CD14-positive monocyte (primary cell): ENCODE measurements at regions not wholly inside any gene's neighbourhood (a gene's known extent, or its start where the extent isn't known, plus 50 kb on each side); places are given as distances from the start of the nearest gene placed in this dataset.

Experiments
- DNase-seq, 3 donors: peaks; one replicate each; pipeline ENCODE4 v3.0.0-alpha.2; 2011 to 2022
- H2AFZ ChIP-seq: 2 replicates; pipeline ENCODE4 v1.6.0; 2012; ENCODE audit warnings: mild to moderate bottlenecking, low read depth, low read length, inconsistent platforms; ENCODE audit not compliant: insufficient read depth, poor library complexity, severe bottlenecking
- H3K27ac ChIP-seq, 2 donors: 1 replicate in 1 of 2; 2 replicates in 1 of 2; pipeline ENCODE4 v1.5.1; 2012 to 2013; ENCODE audit warnings: low read length in 2 of 2, control low read depth in 1 of 2, inconsistent platforms in 1 of 2, low read depth in 1 of 2, mild to moderate bottlenecking in 1 of 2
- H3K27me3 ChIP-seq, 2 donors: one replicate each; pipeline versions ENCODE4 v1.6.0 to v1.6.1; 2011 to 2013; ENCODE audit warnings: low read length in 2 of 2; ENCODE audit not compliant: control insufficient read depth in 2 of 2, insufficient read depth in 2 of 2
- H3K36me3 ChIP-seq, 2 donors: replicated peaks in 1 of 2; 1 replicate in 1 of 2; 2 replicates in 1 of 2; pipeline versions ENCODE4 v1.5.1 to v1.6.1; 2012 to 2013; ENCODE audit warnings: low read length in 2 of 2, control low read depth in 1 of 2, inconsistent platforms in 1 of 2, mild to moderate bottlenecking in 1 of 2; ENCODE audit not compliant: insufficient read depth in 2 of 2, control insufficient read depth in 1 of 2
- H3K4me1 ChIP-seq, 2 donors: 1 replicate in 1 of 2; 2 replicates in 1 of 2; pipeline versions ENCODE4 v1.5.1 to v1.6.1; 2012 to 2013; ENCODE audit warnings: low read length in 2 of 2, control low read depth in 1 of 2, inconsistent platforms in 1 of 2, mild to moderate bottlenecking in 1 of 2, moderate library complexity in 1 of 2; ENCODE audit not compliant: insufficient read depth in 2 of 2, control insufficient read depth in 1 of 2
- H3K4me2 ChIP-seq: replicated peaks from 2 replicates; pipeline ENCODE3; 2012; ENCODE audit warnings: low read length, moderate library complexity, mild to moderate bottlenecking; ENCODE audit not compliant: poor library complexity, severe bottlenecking; ENCODE audit errors: extremely low read depth
- H3K4me3 ChIP-seq, 3 experiments: fragments of 200-600 bp in 1 of 3; sonication (generic) in 1 of 3; replicated peaks in 1 of 3; 1 replicate in 2 of 3; 2 replicates in 1 of 3; pipeline ENCODE4 v1.5.1; 2011 to 2013; ENCODE audit warnings: low read length in 3 of 3, mild to moderate bottlenecking in 3 of 3, control low read depth in 2 of 3, low read depth in 2 of 3, inconsistent platforms in 1 of 3, moderate library complexity in 1 of 3
- H3K79me2 ChIP-seq: 2 replicates; pipeline ENCODE4 v1.6.0; 2012; ENCODE audit warnings: mild to moderate bottlenecking, control low read depth, inconsistent platforms, low read length, moderate library complexity; ENCODE audit not compliant: insufficient read depth
- H3K9ac ChIP-seq: 2 replicates; pipeline ENCODE4 v1.6.0; 2017; ENCODE audit warnings: low read length, mild to moderate bottlenecking; ENCODE audit not compliant: insufficient read depth, poor library complexity, severe bottlenecking
- H3K9me3 ChIP-seq, 2 donors: replicated peaks in 1 of 2; 1 replicate in 1 of 2; 2 replicates in 1 of 2; pipeline versions ENCODE4 v1.5.1 to v1.6.1; 2012 to 2013; ENCODE audit warnings: low read length in 2 of 2, control low read depth in 1 of 2; ENCODE audit not compliant: control insufficient read depth in 1 of 2, insufficient read depth in 1 of 2
- H4K20me1 ChIP-seq: 2 replicates; pipeline ENCODE4 v1.6.0; 2012; ENCODE audit warnings: mild to moderate bottlenecking, low read length, control low read depth, moderate library complexity; ENCODE audit not compliant: insufficient read depth
- H3K27ac Mint-ChIP-seq, 7 donors: one replicate each; pipeline ENCODE4 v1.8.0; 2020; ENCODE audit warnings: mild to moderate bottlenecking in 7 of 7, mixed read lengths in 7 of 7, moderate library complexity in 6 of 7, inconsistent platforms in 2 of 7
- H3K27me3 Mint-ChIP-seq, 3 donors: one replicate each; pipeline ENCODE4 v1.8.0; 2021 to 2022; ENCODE audit warnings: low read depth in 3 of 3, mild to moderate bottlenecking in 3 of 3, mixed read lengths in 3 of 3, moderate library complexity in 3 of 3, inconsistent platforms in 1 of 3
- H3K36me3 Mint-ChIP-seq, 2 donors: one replicate each; pipeline ENCODE4 v1.8.0; 2020; ENCODE audit warnings: mixed read lengths in 2 of 2, inconsistent platforms in 1 of 2, mild to moderate bottlenecking in 1 of 2
- H3K4me1 Mint-ChIP-seq: one replicate; pipeline ENCODE4 v1.8.0; 2020; ENCODE audit warnings: mild to moderate bottlenecking, mixed read lengths
- H3K4me3 Mint-ChIP-seq, 2 donors: one replicate each; pipeline ENCODE4 v1.8.0; 2020; ENCODE audit warnings: mild to moderate bottlenecking in 2 of 2, mixed read lengths in 2 of 2, moderate library complexity in 1 of 2
- H3K9me3 Mint-ChIP-seq, 7 donors: one replicate each; pipeline ENCODE4 v1.8.0; 2020 to 2022; ENCODE audit warnings: mixed read lengths in 7 of 7, mild to moderate bottlenecking in 6 of 7, moderate library complexity in 6 of 7, inconsistent platforms in 2 of 7
- WGBS: methylation state at CpG from one replicate; pipeline ENCODE4 v1.1.5; 2013; ENCODE audit warnings: missing lambda C conversion rate; ENCODE audit not compliant: insufficient coverage; 5-methylcytosine and 5-hydroxymethylcytosine counted together
- intact Hi-C, 2 donors: fragments of 100-400 bp; cut with micrococcal nuclease; formaldehyde crosslinking; loops; one replicate each; pipeline versions ENCODE4 v1.15.0 to v1.15.1; 2023
- TF ChIP-seq, protein P1 (sequence below): fragments of 200-600 bp; IDR thresholded peaks from one replicate; pipeline ENCODE4 v1.8.0; 2022; ENCODE audit warnings: antibody characterized with exemption, mild to moderate bottlenecking

DNA sequence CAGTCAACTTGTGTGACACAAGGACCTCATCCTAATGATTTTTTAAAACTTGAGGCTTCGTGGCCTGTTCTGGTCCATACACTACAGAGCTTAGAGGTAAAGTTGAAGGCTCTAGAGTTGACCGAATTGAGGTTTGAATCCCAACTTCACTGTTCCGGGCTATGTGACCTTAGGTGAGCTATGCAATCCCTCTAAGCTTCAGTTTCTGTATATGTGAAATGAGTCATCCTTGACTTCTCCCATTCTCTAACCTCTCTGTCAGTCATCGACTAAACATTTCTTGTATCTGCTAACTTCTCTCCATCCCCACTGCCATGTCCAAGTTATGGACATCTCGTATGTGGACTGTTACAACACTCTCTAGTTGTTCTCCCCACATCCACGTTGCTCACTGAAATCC, 178.2 kb upstream of the TMEM45B start:
- no peak for DNase-seq
- Mint-ChIP-seq H3K9me3 (peaks cover 0 to 10% (median 0%) of the 10 kb centered on the region in 7 donors), H3K4me3 (no peak overlapping the region), H3K4me1 (no peaks in the 10 kb centered on the region), H3K36me3 (no peaks in the 10 kb centered on the region), H3K27me3 (peaks cover 0 to 9% (median 5%) of the 10 kb centered on the region in 3 donors), H3K27ac (no peak overlapping the region)
- TF ChIP-seq, protein P1, sequence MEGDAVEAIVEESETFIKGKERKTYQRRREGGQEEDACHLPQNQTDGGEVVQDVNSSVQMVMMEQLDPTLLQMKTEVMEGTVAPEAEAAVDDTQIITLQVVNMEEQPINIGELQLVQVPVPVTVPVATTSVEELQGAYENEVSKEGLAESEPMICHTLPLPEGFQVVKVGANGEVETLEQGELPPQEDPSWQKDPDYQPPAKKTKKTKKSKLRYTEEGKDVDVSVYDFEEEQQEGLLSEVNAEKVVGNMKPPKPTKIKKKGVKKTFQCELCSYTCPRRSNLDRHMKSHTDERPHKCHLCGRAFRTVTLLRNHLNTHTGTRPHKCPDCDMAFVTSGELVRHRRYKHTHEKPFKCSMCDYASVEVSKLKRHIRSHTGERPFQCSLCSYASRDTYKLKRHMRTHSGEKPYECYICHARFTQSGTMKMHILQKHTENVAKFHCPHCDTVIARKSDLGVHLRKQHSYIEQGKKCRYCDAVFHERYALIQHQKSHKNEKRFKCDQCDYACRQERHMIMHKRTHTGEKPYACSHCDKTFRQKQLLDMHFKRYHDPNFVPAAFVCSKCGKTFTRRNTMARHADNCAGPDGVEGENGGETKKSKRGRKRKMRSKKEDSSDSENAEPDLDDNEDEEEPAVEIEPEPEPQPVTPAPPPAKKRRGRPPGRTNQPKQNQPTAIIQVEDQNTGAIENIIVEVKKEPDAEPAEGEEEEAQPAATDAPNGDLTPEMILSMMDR: no peak
- Histone ChIP-seq H3K27ac (no peak overlapping the region), H3K4me3 (no peak overlapping the region), H3K9me3 (no peaks in the 10 kb centered on the region), H3K9ac (no peak overlapping the region), H3K79me2 (no peaks in the 10 kb centered on the region), H2AFZ (no peak overlapping the region), H4K20me1 (no peaks in the 10 kb centered on the region), H3K27me3 (no peaks in the 10 kb centered on the region), H3K4me2 (no peak overlapping the region), H3K4me1 (no peaks in the 10 kb centered on the region), H3K36me3 (no peaks in the 10 kb centered on the region)
- 76% methylated on average over 3 of the region's 6 CpGs for WGBS
- intact Hi-C loops: no loop called here

DNA sequence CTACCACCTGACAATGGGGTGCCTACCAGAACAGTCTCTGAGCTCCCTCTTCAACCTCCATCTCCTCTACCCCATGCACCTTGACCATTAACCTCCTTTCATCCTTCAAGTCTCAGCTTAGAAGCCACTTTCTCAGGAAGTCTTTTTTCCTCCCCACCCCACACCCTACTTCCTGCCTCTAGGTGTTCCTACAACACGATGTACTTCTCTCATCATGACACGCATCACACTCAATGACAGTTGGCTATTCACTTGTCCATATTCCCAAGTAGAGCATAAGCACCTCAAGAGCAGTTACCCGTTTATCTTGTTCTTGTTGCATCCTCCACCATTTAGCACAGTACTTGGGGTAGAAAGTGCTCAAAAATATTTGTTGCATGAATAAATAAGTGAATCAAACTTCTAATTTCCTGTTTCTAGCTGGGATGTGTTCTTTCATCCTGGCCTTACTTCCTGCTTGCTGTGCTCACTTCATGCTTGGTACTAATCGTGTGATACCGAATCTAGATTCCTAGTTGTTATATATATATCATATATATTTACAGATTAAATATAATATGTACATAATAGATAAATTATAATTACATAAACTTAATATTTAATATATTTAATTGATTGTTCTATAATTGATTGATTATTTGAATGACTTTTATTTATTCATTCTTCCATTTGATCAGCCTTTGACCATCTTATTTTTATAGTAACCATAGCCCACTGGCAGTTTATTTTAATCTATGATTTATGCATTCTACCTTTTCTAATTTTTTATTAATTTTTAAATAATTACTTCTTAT, 177.5 kb upstream of the TMEM45B start:
- H3K79me2 ChIP-seq: no peaks in the 10 kb centered on the region
- no peaks in the 10 kb centered on the region for H3K27me3 ChIP-seq
- H2AFZ ChIP-seq: no peak overlapping the region
- H3K9ac ChIP-seq: no peak overlapping the region
- intact Hi-C loops: no loop called here
- H3K4me3 ChIP-seq: no peak overlapping the region
- no peaks in the 10 kb centered on the region for H4K20me1 ChIP-seq
- no peaks in the 10 kb centered on the region for H3K9me3 ChIP-seq
- H3K4me1 Mint-ChIP-seq: no peaks in the 10 kb centered on the region
- DNase-seq: no peak
- peaks cover 0 to 10% (median 0%) of the 10 kb centered on the region in 7 donors for H3K9me3 Mint-ChIP-seq
- H3K4me1 ChIP-seq: no peaks in the 10 kb centered on the region
- H3K4me3 Mint-ChIP-seq: no peak overlapping the region
- no peak overlapping the region for H3K4me2 ChIP-seq
- no peak overlapping the region for H3K27ac ChIP-seq
- H3K36me3 Mint-ChIP-seq: no peaks in the 10 kb centered on the region
- no peaks in the 10 kb centered on the region for H3K36me3 ChIP-seq
- peaks cover 0 to 9% (median 5%) of the 10 kb centered on the region in 3 donors for H3K27me3 Mint-ChIP-seq
- H3K27ac Mint-ChIP-seq: no peak overlapping the region
- WGBS: 20% methylated on average over 1 of the region's 5 CpGs
- TF ChIP-seq, protein P1: no peak
